H9 (cell line): ENCODE measurements at regions not wholly inside any gene's neighbourhood (a gene's known extent, or its start where the extent isn't known, plus 50 kb on each side); places are given as distances from the start of the nearest gene placed in this dataset.

Experiments used
- DNase-seq: peaks from one replicate; pipeline ENCODE4 v3.0.0-alpha.2; 2017
- H2AFZ ChIP-seq: one replicate; pipeline ENCODE4 v1.6.1; 2013; ENCODE audit warnings: mild to moderate bottlenecking, low read length, control low read depth, moderate library complexity
- H2AK5ac ChIP-seq: 2 replicates; pipeline ENCODE4 v1.6.1; 2013; ENCODE audit warnings: low read length, control low read depth, mixed read lengths; ENCODE audit not compliant: insufficient read length
- H2BK120ac ChIP-seq: one replicate; pipeline ENCODE4 v1.6.1; 2013; ENCODE audit warnings: low read depth, mild to moderate bottlenecking, low read length, control low read depth, inconsistent platforms; ENCODE audit not compliant: poor library complexity, severe bottlenecking
- H2BK12ac ChIP-seq: 2 replicates; pipeline ENCODE4 v1.6.1; 2013; ENCODE audit warnings: low read length, control low read depth, mixed read lengths, low read depth; ENCODE audit not compliant: insufficient read length
- H2BK15ac ChIP-seq: 2 replicates; pipeline ENCODE4 v1.6.1; 2013; ENCODE audit warnings: low read depth, low read length, control low read depth
- H2BK20ac ChIP-seq: one replicate; pipeline ENCODE4 v1.6.1; 2013; ENCODE audit warnings: low read depth, mild to moderate bottlenecking, low read length, control low read depth, inconsistent platforms; ENCODE audit not compliant: poor library complexity, severe bottlenecking
- H2BK5ac ChIP-seq: 2 replicates; pipeline ENCODE4 v1.6.1; 2013; ENCODE audit warnings: low read length, control low read depth, mixed read lengths; ENCODE audit not compliant: insufficient read length
- H3K14ac ChIP-seq: 2 replicates; pipeline ENCODE4 v1.6.1; 2013; ENCODE audit warnings: low read length, control low read depth; ENCODE audit not compliant: insufficient read depth
- H3K18ac ChIP-seq: 2 replicates; pipeline ENCODE4 v1.6.1; 2013; ENCODE audit warnings: low read depth, mild to moderate bottlenecking, mixed read lengths, low read length, control low read depth; ENCODE audit not compliant: insufficient read length
- H3K23ac ChIP-seq: 2 replicates; pipeline ENCODE4 v1.6.1; 2013; ENCODE audit warnings: low read length, control low read depth, mixed read lengths, low read depth; ENCODE audit not compliant: insufficient read length
- H3K23me2 ChIP-seq: 2 replicates; pipeline ENCODE4 v1.6.1; 2013; ENCODE audit warnings: low read depth, mild to moderate bottlenecking, mixed read lengths, low read length, control low read depth; ENCODE audit not compliant: insufficient read length, poor library complexity, severe bottlenecking
- H3K27ac ChIP-seq: 2 replicates; pipeline ENCODE4 v1.5.1; 2013; ENCODE audit warnings: low read length, control low read depth, mixed read lengths, low read depth; ENCODE audit not compliant: insufficient read length
- H3K27me3 ChIP-seq: 2 replicates; pipeline ENCODE4 v1.6.1; 2013; ENCODE audit warnings: low read length, control low read depth, inconsistent platforms; ENCODE audit not compliant: insufficient read depth
- H3K4ac ChIP-seq: 2 replicates; pipeline ENCODE4 v1.6.1; 2013; ENCODE audit warnings: low read depth, mild to moderate bottlenecking, control low read depth, inconsistent platforms, low read length, moderate library complexity
- H3K4me1 ChIP-seq: 2 replicates; pipeline ENCODE4 v1.6.1; 2013; ENCODE audit warnings: low read length, control low read depth, inconsistent platforms; ENCODE audit not compliant: insufficient read depth
- H3K4me2 ChIP-seq: 2 replicates; pipeline ENCODE4 v1.6.1; 2013; ENCODE audit warnings: low read length, control low read depth, mixed read lengths; ENCODE audit not compliant: insufficient read length, insufficient read depth
- H3K56ac ChIP-seq: 2 replicates; pipeline ENCODE4 v1.6.1; 2013; ENCODE audit warnings: low read depth, mild to moderate bottlenecking, mixed read lengths, low read length, control low read depth; ENCODE audit not compliant: insufficient read length
- H3K79me1 ChIP-seq: 2 replicates; pipeline ENCODE4 v1.6.1; 2013; ENCODE audit warnings: low read depth, mild to moderate bottlenecking, moderate library complexity, low read length, control low read depth, inconsistent platforms; ENCODE audit not compliant: insufficient read depth, poor library complexity, severe bottlenecking
- H3K79me2 ChIP-seq: 2 replicates; pipeline ENCODE4 v1.6.1; 2013; ENCODE audit warnings: low read length, control low read depth, inconsistent platforms; ENCODE audit not compliant: insufficient read depth
- H3K9ac ChIP-seq: 2 replicates; pipeline ENCODE4 v1.6.1; 2013; ENCODE audit warnings: low read length, control low read depth, mixed read lengths; ENCODE audit not compliant: insufficient read length; ENCODE audit errors: extremely low read depth
- H3K9me3 ChIP-seq: one replicate; pipeline ENCODE4 v1.6.1; 2013; ENCODE audit warnings: low read depth, low read length, inconsistent platforms; ENCODE audit not compliant: control insufficient read depth
- H3T11ph ChIP-seq: one replicate; pipeline ENCODE4 v1.6.1; 2013; ENCODE audit warnings: mild to moderate bottlenecking, low read length, control low read depth, inconsistent platforms
- H4K20me1 ChIP-seq: one replicate; pipeline ENCODE4 v1.6.1; 2013; ENCODE audit not compliant: control insufficient read depth, insufficient read length, insufficient read depth
- H4K5ac ChIP-seq: 2 replicates; pipeline ENCODE4 v1.6.1; 2013; ENCODE audit warnings: low read depth, mild to moderate bottlenecking, mixed read lengths, low read length, control low read depth; ENCODE audit not compliant: insufficient read length
- H4K8ac ChIP-seq: replicated peaks from 2 replicates; pipeline ENCODE4 v1.6.1; 2013; ENCODE audit warnings: low read length, control low read depth, mixed read lengths, low read depth; ENCODE audit not compliant: insufficient read length
- H4K91ac ChIP-seq: 2 replicates; pipeline ENCODE4 v1.6.1; 2013; ENCODE audit warnings: low read depth, mild to moderate bottlenecking, moderate library complexity, mixed read lengths, low read length, control low read depth; ENCODE audit not compliant: insufficient read length
- H3K27ac Mint-ChIP-seq, 3 experiments: 2 replicates in 2 of 3; 3 replicates in 1 of 3; pipeline ENCODE4 v1.8.0; 2020 to 2021; ENCODE audit warnings: mixed read lengths in 3 of 3, mild to moderate bottlenecking in 1 of 3, moderate library complexity in 1 of 3
- H3K27me3 Mint-ChIP-seq: 2 replicates; pipeline ENCODE4 v1.8.0; 2021; ENCODE audit warnings: low read depth, mild to moderate bottlenecking, moderate library complexity, mixed read lengths
- H3K36me3 Mint-ChIP-seq, 3 experiments: 2 replicates in 2 of 3; 3 replicates in 1 of 3; pipeline ENCODE4 v1.8.0; 2020 to 2021; ENCODE audit warnings: low read depth in 3 of 3, mixed read lengths in 3 of 3; ENCODE audit not compliant: insufficient read depth in 1 of 3
- H3K4me1 Mint-ChIP-seq, 2 experiments: 2 replicates each; pipeline ENCODE4 v1.8.0; 2020; ENCODE audit warnings: mixed read lengths in 2 of 2
- H3K4me3 Mint-ChIP-seq, 2 experiments: 2 replicates in 1 of 2; 3 replicates in 1 of 2; pipeline ENCODE4 v1.8.0; 2020 to 2021; ENCODE audit warnings: mild to moderate bottlenecking in 2 of 2, mixed read lengths in 2 of 2, moderate library complexity in 1 of 2
- H3K9me3 Mint-ChIP-seq, 2 experiments: 2 replicates in 1 of 2; 3 replicates in 1 of 2; pipeline ENCODE4 v1.8.0; 2020; ENCODE audit warnings: mild to moderate bottlenecking in 2 of 2, mixed read lengths in 2 of 2, moderate library complexity in 1 of 2
- CTCF ChIP-seq: fragments of 200-600 bp; sonication (generic); conservative IDR thresholded peaks from 3 replicates; pipeline ENCODE4 v1.8.0; 2021; ENCODE audit warnings: antibody characterized with exemption, mild to moderate bottlenecking
- WGBS: extraction: QIAGEN DNeasy Blood & Tissue Kit; methylation state at CpG from one replicate; pipeline ENCODE4 v1.1.7; 2013; ENCODE audit warnings: missing lambda C conversion rate, low lambda C conversion rate, mixed read lengths; ENCODE audit not compliant: insufficient read length; ENCODE audit errors: extremely low coverage; 5-methylcytosine and 5-hydroxymethylcytosine counted together

- H3K9me3 ChIP-seq = no peaks in the 10 kb centered on the region
- H3K79me1 ChIP-seq = no peaks in the 10 kb centered on the region
- no peak overlapping the region for H3K9ac ChIP-seq
- no peak overlapping the region for H2BK15ac ChIP-seq
- H3K79me2 ChIP-seq = no peaks in the 10 kb centered on the region
- H3K56ac ChIP-seq = no peak overlapping the region
- H3K14ac ChIP-seq = no peak overlapping the region
- no peak overlapping the region for H2AFZ ChIP-seq
- H3K27me3 ChIP-seq = no peaks in the 10 kb centered on the region
- no peak overlapping the region for H4K5ac ChIP-seq
- H3K36me3 Mint-ChIP-seq = no peaks in the 10 kb centered on the region
- no peak overlapping the region for H3K4ac ChIP-seq
- H2BK5ac ChIP-seq = no peak overlapping the region
- H2BK20ac ChIP-seq = no peak overlapping the region
- DNase-seq = no peak
- H3K4me1 Mint-ChIP-seq = no peaks in the 10 kb centered on the region
- H3K27me3 Mint-ChIP-seq = no peaks in the 10 kb centered on the region
- no peak overlapping the region for H4K91ac ChIP-seq
- peaks cover 3 to 7% of the 10 kb centered on the region in 2 experiments; a peak in 2 of 5 replicates for H3K9me3 Mint-ChIP-seq
- no peak overlapping the region for H3K4me3 Mint-ChIP-seq
- no peaks in the 10 kb centered on the region for H3K4me1 ChIP-seq
- H3K18ac ChIP-seq = no peak overlapping the region
- TF ChIP-seq CTCF = no peak
- H3K23ac ChIP-seq = no peak overlapping the region
- H3K23me2 ChIP-seq = no peaks in the 10 kb centered on the region
- H2BK12ac ChIP-seq = no peak overlapping the region
- H3K27ac Mint-ChIP-seq = no peak overlapping the region
- H4K20me1 ChIP-seq = no peaks in the 10 kb centered on the region
- WGBS = no CpG with 5 or more reads among the region's 2 CpGs
- H2AK5ac ChIP-seq = no peak overlapping the region
- H2BK120ac ChIP-seq = no peak overlapping the region
- H3K27ac ChIP-seq = no peak overlapping the region
- no peak overlapping the region for H4K8ac ChIP-seq
- no peak overlapping the region for H3K4me2 ChIP-seq
- no peak overlapping the region for H3T11ph ChIP-seq
Measured at GRCh38 chr4:126250006-126250405, 935.3 kb downstream of the FAT4 start.
